Stimulated activated naive CD4-positive, alpha-beta T cell (primary cell): ENCODE measurements at regions not wholly inside any gene's neighbourhood (a gene's known extent, or its start where the extent isn't known, plus 50 kb on each side); places are given as distances from the start of the nearest gene placed in this dataset.
"Not testable (repeated sequence)": the region's sequence is repeated elsewhere in the genome, so short reads cannot be mapped to it uniquely, and the experiment has no call there.

ENCODE experiments used
- DNase-seq, 6 experiments: peaks; one replicate each; lab custom pipeline; 2025; lab: John Stamatoyannopoulos, UW

DNA sequence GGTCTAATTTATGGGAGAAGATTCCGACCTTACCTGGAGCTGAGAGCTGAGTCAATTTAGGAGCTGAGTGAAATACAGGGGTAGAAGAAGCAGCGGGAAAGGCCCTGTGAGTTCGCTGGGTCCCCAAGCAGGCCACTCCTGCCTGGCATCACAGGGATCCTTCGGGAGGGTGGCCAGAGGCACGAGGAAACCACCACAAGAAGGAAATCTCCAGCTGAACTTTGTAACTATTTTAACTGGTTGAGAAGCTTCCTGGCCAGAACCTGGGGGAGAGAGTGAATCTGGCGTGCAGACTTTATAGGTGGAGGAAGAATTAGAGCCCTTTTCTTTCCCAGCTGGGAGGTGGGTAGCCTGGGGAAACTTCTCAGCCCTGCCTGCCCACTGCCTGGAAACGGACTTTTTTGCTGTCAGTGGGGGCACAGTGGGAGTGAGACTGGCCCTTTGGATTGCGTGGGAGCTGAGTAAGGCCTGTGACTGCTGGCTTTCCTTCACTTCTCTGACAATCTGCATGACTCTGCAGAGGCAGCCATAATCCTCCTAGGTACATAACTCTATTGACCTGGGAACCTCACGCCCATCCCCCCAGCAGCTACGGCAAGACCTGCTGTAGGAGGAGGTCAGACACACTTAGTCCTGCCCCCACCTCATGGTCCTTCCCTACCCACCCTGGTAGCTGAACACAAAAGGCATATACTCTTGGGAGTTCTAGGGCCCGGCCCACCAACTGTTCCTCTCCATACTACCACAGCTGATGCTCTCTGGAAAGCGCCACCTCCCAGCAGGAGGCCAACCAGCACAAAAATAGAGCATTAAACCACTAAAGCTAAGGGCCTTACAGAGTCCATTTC, 340.7 kb downstream of the CNTN3 start:
- no peak for DNase-seq

DNA sequence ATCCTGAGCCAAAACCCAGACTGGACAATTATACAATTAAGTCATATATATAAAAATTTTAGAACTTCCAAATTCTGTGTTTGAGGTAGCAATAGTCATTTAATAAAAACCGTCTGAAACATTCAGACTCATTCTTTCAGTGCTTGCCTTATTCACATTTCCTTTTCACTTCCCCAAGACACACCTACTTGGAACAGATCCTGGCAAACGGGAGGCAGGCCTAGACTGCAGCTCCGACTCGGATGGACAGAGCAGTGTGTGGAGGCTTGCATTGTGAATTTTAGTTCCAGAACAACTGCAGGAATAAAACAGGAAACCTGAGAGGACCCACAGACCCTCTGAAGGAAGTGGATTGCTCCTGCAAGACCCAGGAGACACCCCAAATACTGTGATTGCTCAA, 341.4 kb downstream of the CNTN3 start:
- no peak for DNase-seq

DNA sequence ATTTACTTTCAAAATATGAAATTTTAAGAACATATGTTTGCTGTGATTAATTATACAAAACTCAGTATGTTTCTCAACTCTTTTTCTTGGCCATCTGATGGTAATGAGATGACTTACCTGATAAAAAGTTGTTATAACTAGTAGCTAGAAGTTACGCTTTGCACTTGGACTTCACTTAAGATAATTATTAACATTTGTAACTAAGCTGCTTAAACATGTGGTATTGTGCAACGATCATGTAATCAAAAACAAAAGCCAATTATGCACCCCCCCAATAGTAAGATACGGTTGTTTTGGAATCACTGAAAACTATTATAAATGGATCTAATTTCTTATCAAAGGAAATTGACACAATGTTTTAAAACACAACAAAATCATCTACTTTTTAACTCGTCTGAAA, 342.9 kb downstream of the CNTN3 start:
- DNase-seq = no peak

DNA sequence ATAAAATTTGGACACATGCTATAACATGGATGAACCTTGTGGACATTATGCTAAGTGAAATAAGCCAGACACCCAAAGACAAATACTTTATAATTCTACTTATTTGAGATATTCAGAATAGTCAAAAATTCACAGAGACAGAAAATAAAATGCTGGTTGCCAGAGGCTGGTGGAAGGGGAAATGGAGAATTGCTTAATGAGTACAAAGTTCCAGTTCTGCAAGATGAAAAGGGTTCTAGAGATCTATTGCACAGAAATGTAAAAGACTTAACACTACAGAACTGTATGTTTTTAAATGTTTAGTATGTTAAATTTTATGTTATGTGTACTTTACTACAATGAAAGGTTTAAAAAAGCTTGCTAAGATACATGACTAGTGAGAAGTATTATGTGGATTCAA, 344.8 kb downstream of the CNTN3 start:
- DNase-seq = no peak

DNA sequence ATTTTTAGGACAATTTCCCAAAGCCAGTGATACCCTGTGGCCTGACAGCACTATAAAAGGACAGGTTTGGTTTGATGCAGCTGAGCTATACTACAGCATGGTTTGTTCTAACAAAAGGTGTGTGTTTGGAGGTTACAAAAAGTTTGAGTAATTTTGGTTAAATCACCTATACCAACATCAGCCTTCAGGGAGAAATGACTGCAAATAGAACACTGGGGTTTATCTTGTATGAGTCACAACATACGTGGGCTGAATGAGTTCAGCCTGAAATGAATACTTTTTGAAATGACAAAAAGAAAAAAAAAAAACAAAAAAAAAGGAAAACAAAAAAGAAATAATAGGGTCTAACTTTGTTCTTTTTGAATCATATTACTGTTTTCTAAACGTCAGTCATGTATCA, 345.7 kb downstream of the CNTN3 start:
- DNase-seq = no peak

DNA sequence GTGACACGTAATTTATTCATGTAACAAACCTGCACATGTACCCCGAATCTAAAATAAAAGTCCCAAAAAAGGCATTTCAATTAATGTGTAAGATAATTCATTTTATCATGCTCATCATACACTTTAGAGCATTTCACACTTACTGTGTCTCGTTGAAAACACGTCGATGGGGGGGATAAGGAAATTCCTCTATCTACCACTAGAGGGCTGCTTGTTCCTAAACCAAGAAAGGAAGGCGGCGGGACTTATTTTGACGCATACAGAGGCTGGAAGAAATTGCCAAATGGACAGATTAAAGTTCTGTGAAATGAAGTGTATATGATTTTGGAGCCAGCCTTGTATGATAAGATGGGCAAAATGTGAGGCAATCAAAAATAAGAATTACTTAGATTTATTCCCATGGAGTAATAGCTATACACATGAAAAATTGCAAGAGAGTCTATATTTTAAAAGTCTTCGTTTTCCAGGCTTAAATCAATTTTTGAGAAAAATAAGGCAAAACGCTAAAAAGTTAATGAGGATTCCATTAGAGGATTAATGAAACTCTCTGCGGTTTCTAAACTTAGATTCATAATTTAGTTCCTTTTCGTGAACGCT, 346.8 kb downstream of the CNTN3 start:
- DNase-seq = peak in 1 of 6 experiments; percentile 1

DNA sequence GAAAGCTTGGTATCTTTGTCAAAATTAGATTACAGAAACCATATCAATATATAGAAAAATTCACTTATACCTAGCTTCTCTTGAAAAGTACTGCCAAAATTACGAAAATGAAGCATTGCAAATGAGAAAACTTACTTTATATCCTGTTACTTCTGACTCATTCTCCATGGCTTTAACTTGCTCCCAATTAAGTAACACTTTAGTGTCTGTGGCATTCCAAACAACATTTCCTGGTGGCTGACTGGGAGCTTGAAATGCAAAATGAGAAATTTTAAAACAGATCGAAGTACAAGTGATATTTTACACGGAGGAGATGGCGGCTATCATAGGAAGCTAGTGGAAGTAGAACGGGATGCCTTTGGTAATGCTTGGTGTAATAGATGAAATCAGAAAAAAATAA, 347.3 kb downstream of the CNTN3 start:
- no peak for DNase-seq

DNA sequence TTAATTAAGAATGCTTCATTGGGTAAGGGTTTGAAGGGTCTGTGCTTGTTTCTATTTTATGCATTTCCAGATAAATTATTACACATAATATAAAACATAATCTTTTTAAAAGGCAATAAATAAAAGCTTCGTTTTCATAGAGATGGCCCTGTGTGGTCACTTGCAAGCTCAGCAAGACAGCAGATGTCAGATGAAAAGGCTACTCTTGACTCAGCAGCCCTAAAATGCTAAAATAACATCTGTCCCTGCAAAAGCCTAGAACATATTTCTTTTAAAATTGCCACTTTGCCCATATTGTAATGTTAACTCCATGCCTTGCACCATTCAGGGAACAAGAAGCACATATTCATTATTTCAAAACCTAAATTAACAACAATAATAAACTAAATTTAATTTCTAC, 349.4 kb downstream of the CNTN3 start:
- no peak for DNase-seq

DNA sequence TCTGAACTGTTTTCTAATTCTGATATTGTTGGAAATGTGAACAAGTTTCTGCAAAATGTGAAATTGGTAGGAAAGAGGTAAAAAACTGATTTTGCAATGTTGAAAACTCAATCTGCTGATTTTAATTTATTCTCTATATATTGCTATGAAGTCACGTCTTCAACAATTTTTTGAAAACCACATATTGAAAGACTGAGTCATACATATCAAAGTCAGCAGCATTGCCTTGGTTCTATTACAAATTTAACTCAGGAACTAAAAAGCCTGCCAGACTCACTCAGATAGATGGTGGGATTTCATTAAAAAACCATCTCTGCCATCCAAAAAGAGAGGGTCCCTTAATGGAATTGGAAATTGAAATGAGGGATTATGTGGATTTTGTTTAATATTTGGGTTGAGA, 351.4 kb downstream of the CNTN3 start:
- DNase-seq = no peak

DNA sequence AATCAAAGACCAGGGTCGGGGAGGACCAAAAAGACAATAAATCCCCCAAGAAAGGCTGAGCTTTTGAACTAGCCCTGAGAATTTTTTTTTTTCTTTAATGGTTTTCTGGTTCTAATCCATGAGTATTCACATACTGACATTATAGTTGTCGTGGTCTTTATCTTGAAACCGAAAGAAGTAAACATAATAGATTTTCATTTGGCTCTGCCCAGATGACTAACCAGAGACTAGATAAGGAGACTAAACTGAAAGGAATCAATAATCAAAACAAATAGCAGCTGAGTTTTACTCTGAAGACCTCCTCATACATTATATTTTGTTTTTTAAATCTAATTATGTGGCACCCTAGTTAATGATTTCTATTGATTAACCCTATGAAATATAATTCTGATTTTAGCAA, 381.4 kb downstream of the CNTN3 start:
- no peak for DNase-seq

DNA sequence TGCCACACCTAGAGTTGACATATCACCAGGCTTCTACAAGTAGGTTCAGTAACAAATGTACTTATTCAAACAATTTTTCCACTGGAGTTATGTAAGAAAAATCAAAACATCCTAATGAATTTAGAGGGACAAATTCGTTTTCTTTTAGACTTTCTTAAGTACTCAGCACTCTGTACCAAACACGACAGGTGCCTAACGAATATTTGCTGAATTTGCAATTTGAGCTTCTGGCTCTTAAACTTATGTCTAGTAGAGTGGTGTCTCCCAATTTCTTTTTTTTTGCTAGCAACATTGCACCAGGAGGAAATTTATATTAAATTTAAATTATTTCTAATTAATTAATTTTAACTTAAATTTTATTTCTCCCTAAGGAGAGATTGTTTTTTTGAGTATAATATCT, 397.0 kb downstream of the CNTN3 start:
- no peak for DNase-seq

DNA sequence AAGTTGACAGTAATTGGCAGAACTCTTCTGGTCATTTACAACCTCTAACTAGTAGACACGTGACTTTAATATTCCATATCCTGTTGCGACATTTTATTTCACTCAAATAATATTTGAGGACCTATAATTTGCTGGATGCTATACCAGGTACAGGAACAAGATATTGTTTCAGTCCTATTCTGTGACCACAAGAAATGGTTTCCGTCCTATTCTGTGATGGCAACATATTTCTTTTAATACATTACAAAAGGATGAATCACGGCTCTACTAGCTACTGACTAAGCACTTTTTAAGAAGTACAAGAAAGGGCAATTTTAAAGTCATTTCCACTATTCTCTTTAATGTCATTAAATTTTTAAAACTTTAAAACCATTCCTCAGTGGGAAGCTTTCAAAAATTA, 400.2 kb downstream of the CNTN3 start:
- no peak for DNase-seq

DNA sequence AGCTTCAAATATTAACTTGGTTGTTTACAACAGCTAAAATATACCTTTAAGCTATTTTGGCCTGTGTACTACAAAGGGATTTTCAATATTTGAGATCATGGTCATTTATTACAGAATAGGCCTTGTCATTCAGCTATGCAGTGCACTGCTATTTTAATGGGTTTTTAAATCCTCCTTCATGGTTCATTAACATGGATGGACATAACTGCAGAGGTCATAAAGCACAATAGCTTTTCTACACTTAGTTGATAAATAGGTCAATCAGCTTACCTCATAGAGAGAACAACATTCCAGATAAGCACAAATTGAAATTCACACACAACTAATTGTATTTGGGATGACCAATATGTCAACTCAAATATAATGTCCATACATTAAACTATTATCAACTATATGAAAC, 403.7 kb downstream of the CNTN3 start:
- no peak for DNase-seq

DNA sequence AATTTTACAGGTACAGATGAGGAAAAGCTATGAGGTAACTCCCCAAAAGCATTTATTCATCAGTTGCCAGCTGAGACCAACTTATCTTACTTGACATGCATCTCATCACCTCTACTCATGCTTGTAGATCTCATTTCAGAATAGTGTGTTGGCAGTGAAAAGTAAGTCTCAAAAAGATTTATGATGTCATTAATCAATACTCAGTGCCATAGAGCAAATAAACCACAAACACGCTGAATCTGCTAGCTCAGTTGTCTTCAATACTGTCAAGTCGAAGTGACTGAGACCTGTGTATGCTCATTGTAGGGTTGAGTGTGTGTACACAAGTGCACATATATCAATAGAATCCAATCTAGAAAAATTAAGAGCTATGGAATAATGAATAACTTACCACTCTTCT, 413.5 kb downstream of the CNTN3 start:
- no peak for DNase-seq

DNA sequence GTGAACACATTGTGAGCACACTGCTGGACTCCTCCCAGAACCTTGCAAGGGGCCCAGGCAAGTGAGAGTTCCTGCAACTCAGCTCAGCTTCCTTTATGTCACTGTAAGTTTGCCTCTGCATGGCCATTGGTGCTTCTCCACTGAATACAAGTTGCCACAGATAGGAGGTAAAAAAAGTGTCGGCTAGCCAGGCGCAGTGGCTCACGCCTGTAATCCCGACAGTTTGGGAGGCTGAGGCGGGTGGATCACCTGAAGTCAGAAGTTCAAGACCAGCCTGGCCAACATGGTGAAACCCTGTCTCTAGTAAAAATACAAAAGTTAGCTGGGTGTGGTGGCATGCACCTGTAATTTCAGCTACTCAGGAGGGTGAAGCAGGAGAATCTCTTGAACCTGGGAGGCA, 435.8 kb downstream of the CNTN3 start:
- not testable (repeated sequence) for DNase-seq

DNA sequence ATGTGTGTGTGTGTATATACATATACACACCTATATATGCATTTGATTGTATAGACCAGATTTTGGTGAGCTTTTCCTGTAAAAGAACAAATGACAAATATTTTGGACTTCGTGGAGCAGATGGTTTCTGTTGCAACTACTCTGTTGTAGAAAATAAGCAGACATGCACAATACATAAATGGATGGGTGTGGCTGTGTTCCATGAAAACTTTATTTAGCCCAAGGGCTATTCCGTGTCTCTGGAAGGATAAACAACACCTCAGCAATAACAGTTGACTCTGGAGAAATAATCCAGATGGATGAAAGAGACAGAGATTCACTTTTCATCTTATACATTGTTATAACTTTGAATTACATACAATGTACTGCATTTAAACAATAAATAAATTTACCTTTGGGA, 441.4 kb downstream of the CNTN3 start:
- DNase-seq = no peak

DNA sequence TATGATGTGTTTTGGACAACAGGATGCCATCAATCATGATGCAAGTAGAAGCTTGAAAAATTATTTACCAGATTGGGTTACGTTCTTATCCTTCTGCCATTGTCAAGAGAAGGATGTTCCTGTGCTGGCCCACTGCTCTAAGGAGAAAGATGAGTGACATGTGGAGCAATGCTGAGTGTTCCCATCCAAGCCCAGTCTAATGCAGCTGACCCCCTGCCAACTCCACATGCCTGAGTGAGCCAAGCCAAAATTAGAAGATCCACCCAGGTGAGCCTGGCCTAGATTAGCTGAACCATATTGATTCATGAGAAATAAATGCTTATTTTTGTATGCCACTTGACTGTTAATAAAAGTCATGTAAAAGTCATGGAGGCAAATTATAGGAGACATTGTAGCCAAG, 446.5 kb downstream of the CNTN3 start:
- DNase-seq = no peak

DNA sequence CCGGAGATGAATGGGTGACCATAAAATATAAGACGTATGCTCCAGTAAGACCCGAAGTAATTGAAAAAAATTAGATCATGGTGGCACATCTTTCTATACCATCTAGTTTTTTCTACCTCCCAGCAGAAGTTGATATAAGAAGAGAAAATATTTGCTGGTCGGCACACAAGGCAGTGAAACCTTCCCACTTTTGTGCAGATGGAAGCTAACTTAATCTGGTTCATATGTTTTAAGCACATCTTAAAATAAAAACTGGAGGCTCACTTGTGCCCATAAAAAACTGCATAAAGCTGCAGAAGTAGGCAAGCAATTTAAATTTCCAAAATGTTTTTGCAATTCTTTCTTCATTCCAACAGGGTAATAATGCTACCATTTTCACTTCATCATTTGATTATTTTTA, 449.2 kb downstream of the CNTN3 start:
- no peak for DNase-seq

DNA sequence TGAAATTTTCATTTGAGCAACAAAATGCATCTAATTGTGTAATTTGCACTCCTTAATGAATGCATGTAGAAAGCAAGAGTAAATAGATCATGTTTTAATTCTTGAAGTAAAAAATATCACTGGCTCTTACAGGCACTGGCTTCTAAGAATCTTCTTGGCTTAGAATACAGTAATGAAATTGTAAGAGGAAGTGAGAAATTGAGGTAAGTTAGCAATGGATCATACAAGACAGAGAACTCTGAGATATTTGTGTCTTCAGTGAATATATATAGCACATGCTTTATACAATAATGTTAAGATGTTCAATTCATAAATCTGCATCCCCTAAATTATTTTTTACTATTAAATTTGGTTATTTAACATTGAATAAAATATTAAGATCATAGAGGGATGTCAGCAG, 465.0 kb downstream of the CNTN3 start:
- DNase-seq = no peak

DNA sequence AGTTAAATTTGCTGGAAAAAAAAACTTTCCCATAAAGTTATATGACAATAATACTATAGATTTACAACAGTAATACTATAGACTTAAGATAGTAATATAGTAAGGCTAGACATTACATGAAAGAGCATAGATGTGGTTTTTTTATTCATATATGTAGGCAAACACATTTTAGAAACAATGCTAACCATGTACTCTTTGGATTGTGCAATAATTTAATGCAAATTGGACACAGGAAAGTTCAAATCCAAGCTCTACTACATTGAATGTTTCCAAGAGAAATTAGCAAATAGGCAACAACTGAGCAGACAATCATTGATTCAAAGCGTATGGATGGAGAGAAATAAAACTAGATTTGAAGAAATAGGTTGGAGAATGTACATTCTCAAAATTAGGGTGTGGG, 469.2 kb downstream of the CNTN3 start:
- DNase-seq = no peak

DNA sequence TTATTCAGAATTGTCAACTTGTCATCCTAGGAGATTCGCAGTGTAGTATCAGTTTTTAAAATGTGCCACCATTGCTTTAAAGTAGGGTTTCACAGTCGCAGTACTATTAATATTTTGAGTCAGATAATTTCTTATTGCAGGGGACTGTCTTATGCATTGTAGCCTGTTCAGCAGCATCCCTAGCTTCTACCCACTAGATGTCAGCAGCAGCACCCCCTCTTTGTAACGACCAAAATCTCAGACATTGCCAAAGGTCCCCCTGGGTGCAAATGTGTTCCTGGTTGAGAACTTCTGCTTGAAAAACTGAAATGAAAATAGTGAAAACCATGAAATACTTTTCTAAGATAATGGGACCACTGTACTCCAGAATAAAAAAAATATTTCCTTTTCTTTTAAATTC, 474.8 kb downstream of the CNTN3 start:
- DNase-seq = no peak

DNA sequence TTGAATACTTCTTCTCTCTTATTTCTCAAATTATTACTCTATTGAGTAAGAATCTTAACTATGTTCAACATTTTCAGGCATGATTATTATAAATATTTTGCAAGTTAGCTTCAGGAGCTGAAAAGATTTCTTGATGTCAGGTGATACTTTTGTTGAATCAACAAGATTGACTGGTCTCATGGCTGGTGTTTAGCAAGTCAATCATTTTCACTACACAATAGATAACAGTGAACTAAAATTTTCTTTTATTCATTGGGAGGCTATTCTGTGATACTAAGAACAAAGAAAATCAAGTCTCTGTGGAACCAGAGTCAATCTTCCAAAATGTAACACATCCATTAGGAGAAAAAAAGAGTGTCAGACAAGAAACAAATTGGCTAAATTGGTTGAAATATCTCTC, 476.7 kb downstream of the CNTN3 start:
- no peak for DNase-seq

DNA sequence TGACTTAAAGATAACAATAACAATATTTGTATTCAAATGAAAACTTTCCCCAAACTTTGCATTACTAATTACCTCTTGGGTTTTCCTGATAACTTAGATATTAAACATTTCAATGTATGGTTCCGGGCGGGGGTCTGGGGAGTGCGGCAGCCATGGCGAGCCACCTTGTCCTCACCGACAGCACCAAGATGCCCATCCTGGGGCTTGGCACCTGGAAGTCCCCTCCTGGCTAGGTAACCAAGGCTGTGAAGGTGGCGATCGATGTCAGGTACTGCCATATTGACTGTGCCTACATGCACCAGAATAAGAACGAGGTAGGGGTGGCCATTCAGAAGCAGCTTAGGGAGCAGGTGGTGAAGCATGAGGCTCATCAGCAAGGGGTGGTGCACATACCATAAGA, 478.7 kb downstream of the CNTN3 start:
- no peak for DNase-seq

DNA sequence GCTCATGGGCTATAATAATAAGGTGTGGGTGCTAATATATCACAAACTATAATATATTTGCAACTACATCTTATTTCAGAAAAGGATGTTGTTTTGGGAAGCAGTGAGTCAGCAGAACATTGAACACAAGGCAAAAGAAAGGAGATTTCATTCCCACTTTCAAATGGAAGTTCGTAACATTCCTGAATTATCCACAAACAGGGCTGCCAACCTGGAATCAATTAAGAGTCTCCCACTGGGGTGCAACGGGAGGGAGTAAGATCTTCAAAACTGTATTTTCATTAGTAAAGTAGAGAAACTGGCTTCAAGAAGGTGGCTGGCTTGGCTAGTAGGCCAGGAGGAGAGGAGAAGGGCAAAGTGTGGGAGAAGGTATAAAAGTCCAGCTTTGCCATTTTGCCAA, 479.6 kb downstream of the CNTN3 start:
- no peak for DNase-seq
